ENCODE measurements at regions not wholly inside any gene's neighbourhood (a gene's known extent, or its start where the extent isn't known, plus 50 kb on each side); places are given as distances from the start of the nearest gene placed in this dataset.

DNA sequence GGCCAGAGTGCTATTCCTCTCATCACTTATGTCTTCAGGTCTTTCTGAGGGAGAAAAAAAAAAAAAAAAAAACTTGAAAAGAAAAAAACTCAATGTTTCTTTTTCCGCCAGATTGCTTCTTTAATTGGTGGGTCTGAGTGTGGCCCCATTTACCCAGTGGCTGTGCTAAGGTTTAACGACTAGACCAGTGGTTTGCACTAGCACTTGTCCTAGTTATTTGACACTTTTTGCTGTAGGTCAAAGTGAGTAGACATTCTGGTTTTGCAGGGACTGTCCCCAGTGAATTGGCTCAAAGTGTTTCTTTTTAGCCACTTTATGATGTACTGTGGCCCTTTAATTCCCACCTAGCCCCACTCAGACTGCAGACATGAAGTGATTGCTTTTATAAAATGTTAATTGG is 273.3 kb downstream of the PTEN start:
- TF ChIP-seq PAX5 (IDR thresholded peaks at IDR 0.05; ENCODE audit: insufficient read depth, low read length, severe bottlenecking) (no peak), POLR2AphosphoS5 (IDR thresholded peaks at IDR 0.05; ENCODE audit: low read depth, low read length) (no peak), POLR2A (IDR thresholded peaks at IDR 0.05; ENCODE audit: low read depth, low read length) (no peak), TAF1 (IDR thresholded peaks at IDR 0.05; ENCODE audit: low read depth, low read length) (no peak)

Data from GM12891 (cell line).